ENCODE measurements at regions not wholly inside any gene's neighbourhood (a gene's known extent, or its start where the extent isn't known, plus 50 kb on each side); places are given as distances from the start of the nearest gene placed in this dataset.

DNA sequence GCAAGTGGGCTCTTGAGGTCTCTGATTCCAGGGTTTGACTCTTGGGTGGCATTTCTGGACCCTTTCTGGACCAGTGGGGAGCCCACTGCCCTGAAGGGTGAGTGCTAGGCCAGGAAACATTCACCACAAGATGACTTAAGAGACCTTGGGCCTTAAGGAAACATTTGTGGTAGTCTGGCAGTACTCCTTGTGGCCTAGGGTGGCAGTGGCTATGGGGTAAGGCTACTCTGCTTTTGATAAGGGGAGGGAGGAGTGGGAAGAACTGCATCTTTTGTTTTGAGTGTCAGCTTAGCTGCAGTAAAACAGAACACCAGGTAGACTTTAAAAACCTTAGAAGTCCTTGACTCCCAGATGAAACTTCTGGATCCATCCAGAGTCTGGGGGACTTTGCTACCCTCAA, 529.3 kb upstream of the LRRC7 start:
- TF ChIP-seq GATA3 (IDR thresholded peaks at IDR 0.05; ENCODE audit: low read depth, low read length) (no peak), GATA2 (IDR thresholded peaks at IDR 0.05; ENCODE audit: low read depth, low read length) (no peak)
